A549 (cell line): ENCODE measurements at regions not wholly inside any gene's neighbourhood (a gene's known extent, or its start where the extent isn't known, plus 50 kb on each side); places are given as distances from the start of the nearest gene placed in this dataset.

Experiments used
- ATAC-seq, 2 experiments: fragments of 200-7000 bp in 1 of 2; fragments of >200 bp in 1 of 2; cut with Nextera tagmentation in 1 of 2; cut with Tn5 transposase in 1 of 2; 3 replicates each; pipeline versions ENCODE4 v1.8.0 to v1.9.1; 2018 to 2020; ENCODE audit warnings: mild to moderate bottlenecking in 1 of 2, moderate library complexity in 1 of 2
- CTCF ChIA-PET: fragments of 300-600 bp; sonication (Branson Sonifier 250); formaldehyde crosslinking; extraction: SDS; loops from one replicate; lab custom pipeline; 2021; ENCODE audit warnings: antibody characterized with exemption, inconsistent platforms; lab: Yijun Ruan, JAX
- POLR2A ChIA-PET: fragments of 350-600 bp; formaldehyde crosslinking; extraction: SDS; loops from one replicate; lab custom pipeline; 2021; ENCODE audit warnings: antibody characterized with exemption, inconsistent platforms; lab: Yijun Ruan, JAX
- DNase-seq, 2 experiments: peaks; one replicate each; pipeline versions ENCODE4 v3.0.0 to v3.0.0-alpha.2; 2011 to 2016; ENCODE audit warnings: low read depth in 1 of 2, low spot score in 1 of 2
- FAIRE-seq: peaks from 2 replicates; lab custom pipeline; 2011; peaks lifted over from hg19 to GRCh38; lab: Jason Lieb, UNC
- H3K27ac ChIP-seq, 2 experiments: fragments of >200 bp; sonication (Bioruptor Twin); formaldehyde crosslinking; 3 replicates each; pipeline ENCODE4 v1.5.1; 2016 to 2017
- H3K4me1 ChIP-seq: fragments of >200 bp; sonication (Bioruptor Twin); formaldehyde crosslinking; 3 replicates; pipeline ENCODE4 v1.6.1; 2016
- H3K4me2 ChIP-seq: fragments of >200 bp; sonication (Bioruptor Twin); formaldehyde crosslinking; 3 replicates; pipeline ENCODE4 v1.6.1; 2016
- H3K4me3 ChIP-seq: fragments of >200 bp; sonication (Bioruptor Twin); formaldehyde crosslinking; 3 replicates; pipeline ENCODE4 v1.5.1; 2016
- H3K9me3 ChIP-seq: fragments of >200 bp; sonication (Bioruptor Twin); formaldehyde crosslinking; 3 replicates; pipeline ENCODE4 v1.6.1; 2016
- BCL3 ChIP-seq: fragments of >200 bp; sonication (Bioruptor Twin); formaldehyde crosslinking; IDR thresholded peaks from 3 replicates; pipeline ENCODE4 v1.6.1; 2016
- CBX8 ChIP-seq: fragments of 200-600 bp; sonication (generic); IDR thresholded peaks from 2 replicates; pipeline ENCODE4 v1.6.1; 2016
- CHD4 ChIP-seq: fragments of 200-600 bp; sonication (generic); IDR thresholded peaks from 2 replicates; pipeline ENCODE4 v1.6.1; 2016; ENCODE audit warnings: antibody characterized with exemption, mild to moderate bottlenecking, borderline replicate concordance
- CTCF ChIP-seq: fragments of >200 bp; sonication (Bioruptor Twin); formaldehyde crosslinking; IDR thresholded peaks from 3 replicates; pipeline ENCODE4 v1.5.1; 2016
- EHF ChIP-seq: fragments of 250-450 bp; sonication (Bioruptor Pico); IDR thresholded peaks from 2 replicates; pipeline ENCODE4 v1.5.0; 2020; ENCODE audit warnings: mild to moderate bottlenecking
- EHMT2 ChIP-seq: fragments of 200-600 bp; sonication (generic); IDR thresholded peaks from 2 replicates; pipeline ENCODE4 v1.6.1; 2016; ENCODE audit warnings: antibody characterized with exemption, low read depth, mild to moderate bottlenecking, moderate library complexity
- FOSB ChIP-seq: fragments of 250-450 bp; sonication (Bioruptor Pico); IDR thresholded peaks from 2 replicates; pipeline ENCODE4 v1.5.0; 2020; ENCODE audit warnings: mild to moderate bottlenecking, moderate library complexity
- FOSL2 ChIP-seq, 2 experiments: fragments of 450-650 bp in 1 of 2; fragments of >200 bp in 1 of 2; sonication (Bioruptor Twin) in 1 of 2; formaldehyde crosslinking; IDR thresholded peaks; 2 replicates each; pipeline versions ENCODE4 v1.5.0 to v1.6.1; 2016 to 2020; ENCODE audit warnings: mild to moderate bottlenecking in 1 of 2, moderate library complexity in 1 of 2
- GATA3 ChIP-seq: IDR thresholded peaks from 2 replicates; pipeline ENCODE4 v1.6.1; 2012; ENCODE audit warnings: borderline replicate concordance
- HDAC2 ChIP-seq: fragments of 200-600 bp; sonication (generic); IDR thresholded peaks from 2 replicates; pipeline ENCODE4 v1.6.1; 2016
- HEYL ChIP-seq: fragments of 250-450 bp; sonication (Bioruptor Pico); IDR thresholded peaks from 2 replicates; pipeline ENCODE4 v1.8.0; 2021; ENCODE audit warnings: mild to moderate bottlenecking, moderate library complexity
- HOXA7 ChIP-seq: fragments of 250-450 bp; sonication (Bioruptor Pico); IDR thresholded peaks from 2 replicates; pipeline ENCODE4 v1.5.0; 2020; ENCODE audit warnings: mild to moderate bottlenecking, moderate library complexity
- HOXB13 ChIP-seq: fragments of 250-450 bp; sonication (Bioruptor Pico); IDR thresholded peaks from 2 replicates; pipeline ENCODE4 v1.5.0; 2020; ENCODE audit warnings: low read depth, mild to moderate bottlenecking, moderate library complexity
- HOXB5 ChIP-seq: fragments of 250-450 bp; sonication (Bioruptor Pico); IDR thresholded peaks from 2 replicates; pipeline ENCODE4 v1.5.0; 2020; ENCODE audit warnings: mild to moderate bottlenecking, moderate library complexity
- JUNB ChIP-seq: fragments of >200 bp; sonication (Bioruptor Twin); formaldehyde crosslinking; IDR thresholded peaks from 2 replicates; pipeline ENCODE4 v1.6.1; 2016
- KDM5A ChIP-seq: fragments of 200-600 bp; sonication (generic); IDR thresholded peaks from 2 replicates; pipeline ENCODE4 v1.6.1; 2016; ENCODE audit warnings: antibody characterized with exemption, mild to moderate bottlenecking
- MAFK ChIP-seq: fragments of 450-650 bp; IDR thresholded peaks from 2 replicates; pipeline ENCODE4 v1.6.1; 2014; ENCODE audit not compliant: partially characterized antibody
- MAX ChIP-seq: IDR thresholded peaks from 2 replicates; pipeline ENCODE4 v1.6.1; 2012
- MYC ChIP-seq: IDR thresholded peaks from 2 replicates; pipeline ENCODE4 v1.6.1; 2012; ENCODE audit warnings: mild to moderate bottlenecking, inconsistent platforms, low read length, improper control_type of control experiment, borderline replicate concordance
- PHF8 ChIP-seq: fragments of 200-600 bp; sonication (generic); IDR thresholded peaks from 2 replicates; pipeline ENCODE4 v1.6.1; 2016; ENCODE audit warnings: low read depth, mild to moderate bottlenecking, antibody characterized with exemption, moderate library complexity, borderline replicate concordance
- POLR2A ChIP-seq: IDR thresholded peaks from 2 replicates; pipeline ENCODE4 v1.6.1; 2012; ENCODE audit warnings: mild to moderate bottlenecking, low read length
- RAD21 ChIP-seq, 2 experiments: fragments of >200 bp in 1 of 2; sonication (Bioruptor Twin) in 1 of 2; formaldehyde crosslinking in 1 of 2; IDR thresholded peaks in 1 of 2; conservative IDR thresholded peaks in 1 of 2; 2 replicates in 1 of 2; 3 replicates in 1 of 2; pipeline ENCODE4 v1.6.1; 2012 to 2018; ENCODE audit warnings: inconsistent platforms in 1 of 2
- RARB ChIP-seq: fragments of 250-450 bp; sonication (Bioruptor Pico); IDR thresholded peaks from 2 replicates; pipeline ENCODE4 v1.8.0; 2021; ENCODE audit warnings: mild to moderate bottlenecking, moderate library complexity
- RFX5 ChIP-seq: fragments of 450-650 bp; IDR thresholded peaks from 2 replicates; pipeline ENCODE4 v1.7.1; 2014; ENCODE audit warnings: antibody characterized with exemption, mild to moderate bottlenecking, moderate library complexity
- SREBF2 ChIP-seq: fragments of 450-650 bp; IDR thresholded peaks from 2 replicates; pipeline ENCODE4 v1.6.1; 2014; ENCODE audit warnings: mild to moderate bottlenecking, moderate library complexity
- TP53 ChIP-seq: fragments of 250-450 bp; sonication (Bioruptor Pico); IDR thresholded peaks from 2 replicates; pipeline ENCODE4 v1.5.0; 2021; ENCODE audit warnings: mild to moderate bottlenecking, moderate library complexity
- ZFP36 ChIP-seq: fragments of 450-650 bp; IDR thresholded peaks from 2 replicates; pipeline ENCODE4 v1.6.1; 2014; ENCODE audit warnings: borderline replicate concordance; ENCODE audit not compliant: partially characterized antibody
- ZSCAN20 ChIP-seq: fragments of 250-450 bp; sonication (Bioruptor Pico); IDR thresholded peaks from 2 replicates; pipeline ENCODE4 v1.8.0; 2022; ENCODE audit warnings: mild to moderate bottlenecking, moderate library complexity
- WGBS: methylation state at CpG from one replicate; pipeline ENCODE4 v1.1.6; 2017; ENCODE audit errors: missing lambda C conversion rate; 5-methylcytosine and 5-hydroxymethylcytosine counted together
- TF ChIP-seq, protein P1 (sequence below): fragments of 450-650 bp; IDR thresholded peaks from 2 replicates; pipeline ENCODE4 v1.6.1; 2014; ENCODE audit warnings: antibody characterized with exemption
- TF ChIP-seq, protein P2 (sequence below): fragments of >200 bp; sonication (Bioruptor Twin); formaldehyde crosslinking; IDR thresholded peaks from 2 replicates; pipeline ENCODE4 v1.6.1; 2016

DNA sequence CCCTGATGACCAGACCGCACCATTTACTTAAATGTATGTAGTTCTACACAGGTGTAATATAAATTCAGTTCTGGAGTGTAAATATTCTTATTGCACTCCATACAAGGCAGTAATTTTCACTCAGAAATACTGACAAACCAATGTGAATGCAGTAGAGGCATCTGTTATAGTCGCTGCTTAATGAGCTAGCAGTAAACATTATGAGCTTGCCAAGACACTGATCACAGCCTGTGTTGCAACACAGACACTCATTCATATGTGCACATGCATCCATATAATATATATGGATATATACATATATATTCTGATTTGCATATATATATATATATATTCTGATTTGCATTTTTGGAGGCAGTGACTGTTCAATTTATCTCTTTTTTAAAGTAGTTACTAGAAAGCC lies 435.1 kb upstream of the ST8SIA4 start:
- CTCF ChIA-PET, result no interaction called here
- TF ChIP-seq PHF8, result no peak
- no peak for TF ChIP-seq RARB (CRISPR knock-in tag)
- TF ChIP-seq EHMT2, result no peak
- no peak for TF ChIP-seq POLR2A
- no peak for TF ChIP-seq CBX8
- no peak for TF ChIP-seq HOXA7 (CRISPR knock-in tag)
- no peak for TF ChIP-seq MYC
- TF ChIP-seq HDAC2, result no peak
- TF ChIP-seq, protein P1, sequence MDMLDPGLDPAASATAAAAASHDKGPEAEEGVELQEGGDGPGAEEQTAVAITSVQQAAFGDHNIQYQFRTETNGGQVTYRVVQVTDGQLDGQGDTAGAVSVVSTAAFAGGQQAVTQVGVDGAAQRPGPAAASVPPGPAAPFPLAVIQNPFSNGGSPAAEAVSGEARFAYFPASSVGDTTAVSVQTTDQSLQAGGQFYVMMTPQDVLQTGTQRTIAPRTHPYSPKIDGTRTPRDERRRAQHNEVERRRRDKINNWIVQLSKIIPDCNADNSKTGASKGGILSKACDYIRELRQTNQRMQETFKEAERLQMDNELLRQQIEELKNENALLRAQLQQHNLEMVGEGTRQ, result no peak
- no peak for TF ChIP-seq ZFP36
- no peak for TF ChIP-seq HOXB5 (CRISPR knock-in tag)
- no peak for TF ChIP-seq JUNB
- no peak for TF ChIP-seq FOSL2 (IDR thresholded peaks at IDR 0.05)
- TF ChIP-seq FOSL2 (CRISPR knock-in tag; IDR thresholded peaks at IDR 0.05), result no peak
- TF ChIP-seq, protein P2, sequence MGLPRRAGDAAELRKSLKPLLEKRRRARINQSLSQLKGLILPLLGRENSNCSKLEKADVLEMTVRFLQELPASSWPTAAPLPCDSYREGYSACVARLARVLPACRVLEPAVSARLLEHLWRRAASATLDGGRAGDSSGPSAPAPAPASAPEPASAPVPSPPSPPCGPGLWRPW, result no peak
- no peak overlapping the region for H3K27ac ChIP-seq
- H3K4me1 ChIP-seq, result no peaks in the 10 kb centered on the region
- no peak overlapping the region for H3K4me2 ChIP-seq
- WGBS, result 64% methylated on average over 2 of the region's 2 CpGs
- H3K4me3 ChIP-seq, result no peak overlapping the region
- FAIRE-seq (no peak), DNase-seq (no peak), ATAC-seq (no peak)
- POLR2A ChIA-PET, result no interaction called here
- H3K9me3 ChIP-seq, result no peaks in the 10 kb centered on the region

DNA sequence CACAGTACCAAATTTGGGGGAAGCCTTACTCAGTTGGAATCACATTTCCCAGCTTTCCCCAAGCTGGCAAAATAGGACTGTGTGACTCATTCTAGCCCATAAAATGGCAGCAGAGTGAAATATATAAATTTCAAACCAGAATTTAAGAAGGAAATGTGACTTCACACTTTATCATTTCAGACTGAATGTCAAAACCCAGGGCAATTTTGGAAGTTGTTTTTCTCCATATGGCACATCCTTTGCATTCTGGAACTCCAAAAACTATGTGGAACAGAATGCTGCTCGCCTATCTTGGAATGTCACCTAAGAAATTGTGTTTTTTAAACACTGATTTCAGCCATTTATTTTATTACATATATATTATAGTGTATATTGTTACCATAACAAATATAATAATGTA lies 424.7 kb upstream of the ST8SIA4 start:
- ATAC-seq (no peak), DNase-seq (no peak), FAIRE-seq (no peak)
- Histone ChIP-seq H3K9me3 (no peaks in the 10 kb centered on the region), H3K4me2 (no peak overlapping the region), H3K27ac (no peak overlapping the region), H3K4me3 (no peak overlapping the region), H3K4me1 (no peaks in the 10 kb centered on the region)
- POLR2A ChIA-PET, result no interaction called here
- CTCF ChIA-PET, result no interaction called here
- 40% methylated on average over 1 of the region's 1 CpG for WGBS
- TF ChIP-seq HOXB13 (CRISPR knock-in tag) (no peak), SREBF2 (no peak), EHF (CRISPR knock-in tag) (no peak), TP53 (no peak), GATA3 (no peak), HEYL (no peak), MAX (no peak), ZSCAN20 (CRISPR knock-in tag) (no peak), RFX5 (no peak), KDM5A (no peak), FOSB (no peak), CTCF (no peak), PHF8 (no peak), MAFK (no peak), CBX8 (no peak), BCL3 (no peak), JUNB (no peak), RAD21 (conservative IDR thresholded peaks at IDR 0.05 in 1 of 2, IDR thresholded peaks at IDR 0.05 in 1 of 2) (no peak), CHD4 (no peak)
